ENCODE measurements at regions not wholly inside any gene's neighbourhood (a gene's known extent, or its start where the extent isn't known, plus 50 kb on each side); places are given as distances from the start of the nearest gene placed in this dataset.

DNA sequence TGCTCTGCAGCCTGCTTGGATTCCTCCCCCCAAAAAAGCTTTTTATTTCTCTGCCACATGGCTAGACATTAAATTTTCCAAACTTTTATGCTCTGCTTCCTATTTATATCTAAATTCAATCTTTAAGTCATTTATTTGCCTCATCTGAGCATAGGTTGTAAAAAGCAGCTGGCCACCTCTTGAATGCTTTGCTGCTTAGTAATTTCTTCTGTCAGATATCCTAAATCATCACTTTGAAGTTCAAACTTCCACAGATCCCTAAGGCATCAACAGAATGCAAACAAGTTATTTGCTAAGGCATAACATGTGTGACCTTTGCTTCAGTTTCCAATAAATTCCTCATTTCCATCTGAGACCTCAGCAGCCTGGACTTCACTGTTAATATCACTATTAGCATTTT, 209.6 kb downstream of the FSCB start:
- DNase-seq = no peak

DNA sequence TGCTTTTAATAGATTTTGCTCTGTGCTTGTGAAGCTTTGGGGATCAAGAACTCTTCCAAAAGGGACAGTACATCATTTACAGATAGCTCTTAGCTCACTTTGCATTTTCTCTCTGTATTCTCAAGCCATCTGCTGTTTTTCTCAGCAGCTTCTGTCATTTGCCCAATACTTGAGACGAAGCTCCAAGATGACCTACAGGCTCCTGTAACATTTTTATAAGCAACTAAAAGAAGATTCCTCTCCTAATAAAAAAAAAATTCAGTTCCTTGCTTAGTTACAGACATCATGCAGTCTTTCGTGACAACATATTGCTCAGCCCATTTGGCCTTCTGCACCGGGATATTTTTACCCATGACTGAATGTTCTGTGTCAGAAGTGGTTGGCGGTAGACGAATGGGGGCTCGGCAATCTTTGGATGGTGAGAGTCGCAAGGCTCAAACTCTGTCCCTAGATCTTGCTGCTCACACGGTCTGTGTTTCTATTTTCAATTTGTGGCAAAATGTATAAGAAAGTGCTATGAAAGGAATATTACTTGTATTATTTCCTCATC, 215.6 kb downstream of the FSCB start:
- DNase-seq = peak; percentile 19

DNA sequence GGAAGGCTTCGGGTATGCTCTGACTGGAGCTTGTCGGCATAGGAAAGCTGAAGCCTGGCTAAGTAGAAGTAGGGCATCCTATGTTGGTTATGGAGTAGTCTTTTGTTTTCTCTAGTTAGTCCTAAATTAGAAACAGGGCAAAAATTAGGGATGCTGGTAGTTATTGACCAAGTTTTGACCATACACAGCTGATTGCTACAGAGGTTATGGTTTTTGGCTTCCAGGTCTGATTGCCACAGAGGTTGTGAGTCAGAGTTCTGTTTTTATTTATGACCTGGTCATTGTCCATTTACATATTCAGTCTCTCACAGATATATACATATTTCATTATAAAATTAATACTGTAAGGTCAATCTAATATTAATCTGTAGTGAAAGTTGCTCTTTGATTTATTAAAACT, 219.2 kb downstream of the FSCB start:
- DNase-seq = no peak

DNA sequence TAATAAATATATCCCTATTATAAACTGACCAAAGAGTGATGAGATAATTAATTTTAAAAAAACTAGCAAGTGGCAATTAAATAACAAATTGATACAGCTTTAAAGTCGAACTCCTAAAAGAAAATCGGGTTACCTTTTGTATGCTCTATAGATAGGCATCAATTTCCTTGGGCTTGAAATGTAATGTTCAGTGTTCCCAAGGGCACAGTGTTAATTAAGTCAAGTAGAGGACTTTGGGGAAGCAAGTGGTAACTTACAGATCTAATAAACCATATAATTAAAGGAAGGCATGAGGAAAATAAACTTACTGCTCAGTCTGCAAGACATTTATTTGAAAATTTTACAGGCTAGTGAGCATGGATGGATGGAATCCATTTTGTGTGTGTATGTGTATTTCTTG, 220.9 kb downstream of the FSCB start:
- DNase-seq = no peak

DNA sequence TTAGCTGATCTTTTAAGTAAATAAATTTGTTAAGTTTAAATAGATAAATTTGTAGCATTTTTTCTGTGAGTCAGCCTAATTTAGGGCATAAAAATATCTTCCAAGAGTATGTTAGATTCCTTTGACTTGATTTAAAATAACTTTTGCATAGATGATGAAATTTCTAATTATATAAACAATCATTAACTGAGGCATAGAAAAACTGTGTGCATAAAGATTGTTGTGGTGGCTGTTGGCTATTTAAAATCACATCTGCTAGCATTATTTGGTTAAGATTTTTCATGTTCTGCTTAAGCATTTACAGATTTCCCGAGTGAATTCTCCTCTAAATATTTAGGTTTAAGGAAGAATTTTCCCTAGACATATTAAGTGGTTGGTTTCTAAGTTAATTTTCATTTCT, 223.2 kb downstream of the FSCB start:
- no peak for DNase-seq

DNA sequence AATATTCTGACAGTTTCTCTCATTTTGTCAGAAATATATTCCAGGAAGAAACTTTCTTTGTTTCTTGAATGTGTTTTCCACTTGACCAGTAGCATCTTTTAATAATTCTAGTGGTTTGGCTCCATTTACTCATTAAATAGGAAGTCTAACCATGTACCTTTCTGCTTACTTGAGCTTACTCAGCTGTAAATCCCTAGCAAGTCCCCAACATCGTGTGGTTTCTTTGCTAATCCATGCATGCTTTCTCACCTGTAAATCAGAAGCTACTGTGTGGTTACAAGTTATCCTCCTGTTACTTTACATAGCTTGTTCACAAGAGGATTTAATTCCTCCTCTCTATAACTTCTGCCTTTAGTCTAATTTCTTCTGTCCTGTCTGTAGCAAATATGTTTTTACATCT, 227.7 kb downstream of the FSCB start:
- no peak for DNase-seq

DNA sequence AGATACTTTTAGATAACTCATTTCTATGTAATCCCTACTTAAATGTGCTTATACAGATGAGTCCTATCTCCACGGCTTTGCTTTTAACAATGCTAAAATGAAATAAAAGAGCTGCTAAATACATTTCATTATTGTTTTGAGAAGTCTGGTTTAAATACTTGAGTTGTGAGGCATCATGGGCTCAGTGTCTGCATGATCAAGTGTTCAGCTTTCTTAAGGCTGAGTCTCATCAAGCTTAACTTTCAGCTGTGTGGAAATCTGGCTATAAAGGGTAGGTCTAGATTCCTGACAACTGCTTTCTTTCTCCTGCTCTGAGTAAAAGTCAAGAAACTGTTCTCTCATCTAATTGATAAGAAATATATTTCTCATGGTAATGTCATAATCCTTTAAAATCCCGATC, 235.4 kb downstream of the FSCB start:
- DNase-seq = no peak

DNA sequence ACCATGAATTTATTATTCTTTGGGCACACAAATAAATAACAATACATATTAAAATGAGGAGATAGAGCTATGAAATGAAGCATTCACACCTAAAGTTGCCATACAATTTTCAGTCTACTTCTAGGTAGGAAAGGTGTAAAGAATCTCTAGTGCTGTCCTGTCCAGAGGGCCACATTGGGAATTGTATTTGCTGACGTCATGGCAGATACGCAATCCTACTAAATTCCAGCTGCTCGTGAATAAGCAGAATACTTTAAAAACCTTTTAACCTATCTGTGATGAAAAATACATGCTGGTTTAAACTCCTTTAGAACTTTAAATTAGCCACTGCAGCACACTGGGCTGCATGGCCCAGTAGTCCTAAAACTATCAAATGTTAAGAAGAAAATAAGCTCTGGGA, 236.1 kb downstream of the FSCB start:
- DNase-seq = no peak

DNA sequence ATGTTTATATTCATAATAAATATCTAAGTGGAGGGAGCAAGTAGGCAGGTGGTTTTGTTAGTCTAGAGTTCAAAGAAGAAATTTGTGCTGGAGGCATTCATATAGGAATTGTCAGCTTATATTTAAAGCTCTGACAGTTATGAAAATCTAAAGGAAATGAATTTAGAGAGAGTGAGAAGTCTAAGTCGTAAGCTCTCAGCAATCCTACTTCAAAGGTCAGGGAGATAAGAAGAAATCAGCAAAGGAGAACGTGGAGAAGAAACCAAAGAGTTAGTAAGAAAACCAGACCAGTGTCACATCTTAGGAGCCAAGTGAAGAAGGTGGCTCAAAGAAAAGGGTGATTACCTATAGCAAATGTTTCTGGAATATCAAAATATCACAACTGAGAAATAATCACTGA, 241.8 kb downstream of the FSCB start:
- no peak for DNase-seq

DNA sequence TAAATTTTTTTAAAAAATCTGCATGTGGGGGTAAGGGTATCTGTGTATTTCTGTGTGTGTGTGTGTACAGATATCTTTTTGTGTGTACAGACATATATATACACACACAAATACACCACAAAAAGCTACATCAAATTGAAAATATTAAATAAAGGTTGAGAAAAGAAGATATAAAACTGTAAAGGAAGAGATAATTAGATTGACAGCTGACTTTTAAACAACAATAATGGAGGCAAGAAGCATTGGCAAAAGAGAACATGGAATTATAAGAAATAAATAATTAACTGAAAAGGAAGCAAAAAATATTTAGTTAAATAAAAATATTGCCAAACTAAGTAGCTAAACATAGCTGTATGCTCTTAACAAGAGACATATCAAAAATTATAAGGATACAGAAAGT, 291.4 kb downstream of the FSCB start:
- DNase-seq = no peak

DNA sequence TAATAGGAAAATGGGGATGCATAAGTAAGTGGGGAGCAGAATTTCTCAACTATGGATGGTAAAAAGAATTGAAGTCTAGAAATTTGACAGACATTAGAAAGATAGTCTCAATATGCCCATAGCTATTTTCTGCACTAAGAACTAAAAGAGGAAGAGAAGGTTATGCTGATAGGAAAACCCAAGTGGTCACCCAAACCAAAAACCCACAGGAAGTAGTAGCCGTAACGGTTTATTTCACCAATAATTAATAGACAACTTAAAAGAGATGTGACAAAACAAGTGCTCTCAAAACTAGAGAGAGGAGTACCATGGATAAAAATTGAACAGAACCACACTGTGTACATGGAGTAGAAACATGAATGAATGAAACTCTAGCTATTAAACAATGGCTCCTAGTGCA, 295.4 kb downstream of the FSCB start:
- no peak for DNase-seq

DNA sequence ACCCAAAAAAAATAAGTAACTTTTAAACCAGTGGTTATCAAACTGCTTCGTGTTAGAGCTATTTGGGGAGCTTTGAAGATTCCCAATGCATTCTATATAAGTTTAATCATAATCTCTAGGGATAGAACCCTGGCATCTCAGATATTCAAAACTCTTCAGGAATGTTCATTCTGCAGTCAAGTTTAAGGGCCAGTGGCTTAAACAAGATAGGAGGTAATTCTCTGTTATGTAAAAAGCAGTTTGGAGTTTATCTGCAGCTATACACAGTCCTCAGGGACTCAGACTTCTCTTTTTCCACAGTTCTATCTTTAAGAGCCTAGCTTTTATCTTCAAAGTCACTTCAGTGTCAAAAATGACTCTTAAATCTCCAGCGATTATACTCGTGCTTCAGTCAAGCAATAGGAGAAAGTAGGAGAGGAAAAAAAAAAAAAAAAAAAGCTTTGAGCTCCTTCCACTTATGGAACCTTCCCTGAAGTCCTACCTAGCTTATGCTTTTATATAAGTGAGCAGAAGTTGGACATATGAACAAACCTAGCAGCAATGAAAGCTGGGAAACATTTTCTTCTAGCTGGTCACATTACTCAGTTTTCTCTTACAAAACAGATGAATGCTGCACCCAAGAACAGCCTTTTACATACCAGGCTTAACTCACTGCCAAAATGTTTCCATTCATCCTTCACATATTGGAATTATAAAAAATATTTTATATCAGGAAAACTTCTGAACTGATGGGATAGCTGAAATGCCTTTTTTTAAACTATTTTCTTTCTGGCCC, 302.8 kb downstream of the FSCB start:
- DNase-seq = no peak

DNA sequence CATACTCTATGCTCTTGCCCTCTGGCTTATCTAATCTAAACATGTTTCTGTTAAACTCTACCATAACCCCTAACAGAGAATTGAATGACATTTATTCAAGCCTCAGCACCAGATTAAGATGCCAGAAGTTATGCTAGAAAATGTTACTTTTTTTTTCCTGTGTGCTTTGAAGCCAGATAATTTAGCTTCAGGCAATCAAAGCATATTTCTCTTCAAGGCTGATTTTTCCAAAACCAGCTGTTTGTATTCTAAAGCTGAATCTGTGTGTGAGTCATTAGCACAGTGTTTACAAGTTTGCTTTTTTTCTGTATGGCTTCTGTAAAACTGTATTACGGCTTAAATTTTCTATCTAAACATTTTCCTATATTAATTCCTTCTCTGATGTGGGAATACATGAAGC, 326.1 kb downstream of the FSCB start:
- DNase-seq = no peak

DNA sequence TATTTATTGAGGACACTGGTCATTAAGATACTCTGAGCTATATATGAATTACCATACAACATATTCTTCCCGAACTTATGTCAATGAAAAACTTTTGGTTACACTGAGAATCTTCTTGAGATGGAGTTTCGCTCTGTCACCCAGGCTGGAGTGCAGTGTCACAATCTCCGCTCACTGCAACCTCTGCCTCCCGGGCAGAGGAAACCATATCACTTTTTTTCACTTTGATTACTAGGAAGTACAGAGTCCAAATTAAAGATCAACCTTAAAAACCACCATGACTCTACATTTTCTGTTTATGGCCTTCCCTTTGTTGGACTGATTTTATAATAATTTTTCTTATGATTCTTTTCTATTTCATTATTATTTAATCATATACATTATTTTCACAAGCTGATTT, 336.5 kb downstream of the FSCB start:
- no peak for DNase-seq

DNA sequence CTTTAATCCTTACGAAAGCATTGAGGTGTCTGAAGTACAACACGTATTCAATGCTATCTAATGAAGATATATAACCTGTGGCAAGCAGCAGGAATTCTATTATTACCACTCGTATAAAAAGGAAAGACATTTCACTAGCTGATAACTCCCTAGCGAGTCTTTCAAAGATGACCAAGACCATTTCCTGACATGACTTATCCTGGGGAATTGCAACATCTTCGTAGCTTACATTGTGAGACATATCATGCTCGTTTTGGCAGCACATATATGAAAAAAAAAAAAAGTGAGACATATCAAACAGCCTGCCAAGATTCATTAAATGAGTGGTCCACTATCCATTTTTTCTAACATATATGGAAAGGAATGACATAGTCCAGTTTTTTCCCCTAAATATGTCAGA, 337.0 kb downstream of the FSCB start:
- DNase-seq = no peak

DNA sequence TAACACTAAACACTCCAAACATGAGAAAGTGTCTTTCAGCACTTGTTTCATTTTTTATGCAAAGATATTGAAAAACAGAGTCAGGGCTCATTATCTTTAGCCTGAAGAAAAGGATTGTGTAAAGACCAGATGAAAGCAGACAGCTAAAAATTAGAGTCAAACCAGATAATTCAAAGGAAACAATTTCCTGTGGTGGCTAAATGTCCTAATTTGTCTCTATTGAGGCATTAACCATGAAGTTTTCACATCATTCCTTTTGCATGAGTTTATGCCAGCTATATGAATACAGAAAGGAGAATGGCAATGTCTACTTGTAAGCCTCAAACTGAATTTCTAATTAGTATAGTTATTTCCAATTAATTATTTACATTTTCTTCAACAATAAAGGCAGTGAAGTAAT, 338.5 kb downstream of the FSCB start:
- no peak for DNase-seq

DNA sequence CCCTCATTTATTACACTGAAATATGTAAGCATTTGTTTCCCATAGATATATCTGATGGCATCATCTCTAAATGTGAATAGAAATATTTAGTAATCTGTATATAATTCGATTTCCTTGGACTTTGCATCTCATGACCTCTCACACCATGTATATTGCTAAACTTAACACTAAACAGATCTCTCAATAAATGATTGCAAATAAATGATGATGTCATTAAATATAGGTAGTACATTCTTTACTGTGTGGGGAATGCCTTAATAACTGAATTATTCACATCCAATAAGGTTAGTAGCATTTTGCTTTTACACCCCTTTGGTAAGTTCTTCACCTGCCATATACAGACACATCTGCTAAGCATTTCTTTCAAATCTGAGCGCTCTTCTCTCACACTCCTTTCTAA, 340.5 kb downstream of the FSCB start:
- DNase-seq = no peak

DNA sequence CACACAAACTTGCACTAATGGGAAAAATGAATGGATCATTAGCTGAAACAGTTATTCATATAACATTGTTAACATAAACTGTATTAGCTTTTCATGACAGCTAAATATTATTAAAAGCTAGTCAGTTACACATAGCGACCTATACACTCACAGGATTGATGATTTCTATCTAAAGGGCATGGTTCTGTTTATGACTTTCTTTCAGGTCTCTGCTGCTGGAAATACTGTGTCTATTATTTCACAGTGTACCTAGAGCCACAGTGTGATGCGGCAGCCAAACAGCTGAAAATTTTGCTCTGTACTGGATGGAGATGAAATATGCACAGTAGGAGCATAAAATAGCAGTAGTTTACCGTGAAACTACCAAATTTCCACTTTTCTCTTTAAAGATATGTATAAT, 341.1 kb downstream of the FSCB start:
- DNase-seq = no peak

DNA sequence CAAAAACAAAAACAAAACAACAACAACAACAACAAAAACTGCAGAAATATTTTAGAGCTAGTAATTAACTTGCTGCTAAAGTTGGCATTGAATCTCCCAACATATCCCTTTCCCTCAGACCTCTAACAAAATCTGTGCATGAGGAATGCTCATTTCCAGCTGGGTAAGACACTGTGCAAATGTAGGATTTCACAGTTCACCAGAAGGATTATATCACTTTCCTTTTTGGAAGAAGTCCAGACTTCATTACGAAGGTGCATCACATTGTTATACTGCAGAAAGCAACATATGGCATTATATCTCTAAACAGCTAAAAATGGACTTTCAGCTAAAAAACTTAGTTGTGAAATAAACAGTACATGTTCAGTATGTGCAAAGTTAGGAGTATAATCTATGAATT, 341.8 kb downstream of the FSCB start:
- no peak for DNase-seq

DNA sequence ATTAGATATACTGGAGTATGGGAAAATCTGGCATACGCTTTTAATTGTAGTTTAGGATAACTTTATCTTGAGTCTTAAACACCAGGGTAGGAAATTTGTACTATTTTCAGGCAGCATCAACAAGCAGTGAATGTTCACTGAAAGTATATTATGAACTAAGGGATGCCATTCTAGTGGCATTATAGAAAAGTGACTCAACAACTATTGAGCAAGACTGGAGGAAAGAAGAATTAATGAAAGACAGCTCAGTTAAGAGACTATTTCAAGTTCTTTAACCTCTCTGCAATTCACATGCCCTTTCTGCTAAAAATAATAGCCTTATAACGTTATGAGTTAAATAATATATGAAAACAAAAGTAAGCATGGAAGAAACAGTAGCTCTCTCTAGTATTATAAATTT, 343.1 kb downstream of the FSCB start:
- no peak for DNase-seq

DNA sequence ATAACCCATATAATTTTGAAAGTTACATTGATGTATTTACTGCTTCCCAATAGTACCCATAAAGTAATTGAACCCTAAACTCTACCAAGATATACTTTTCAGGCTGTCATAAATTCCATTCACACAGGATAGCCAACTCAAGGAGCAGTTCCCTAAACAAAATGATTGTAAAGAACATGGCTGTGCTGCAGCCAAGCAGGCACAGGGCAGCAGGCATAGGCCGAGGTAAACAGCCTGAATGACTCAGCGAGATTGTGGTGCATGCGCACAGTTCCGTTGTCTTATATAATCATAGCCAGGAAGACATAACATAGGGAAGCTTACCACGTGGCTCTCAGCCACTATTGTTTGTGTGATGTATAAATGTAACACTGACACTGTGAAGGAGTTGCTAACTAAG, 344.9 kb downstream of the FSCB start:
- no peak for DNase-seq

DNA sequence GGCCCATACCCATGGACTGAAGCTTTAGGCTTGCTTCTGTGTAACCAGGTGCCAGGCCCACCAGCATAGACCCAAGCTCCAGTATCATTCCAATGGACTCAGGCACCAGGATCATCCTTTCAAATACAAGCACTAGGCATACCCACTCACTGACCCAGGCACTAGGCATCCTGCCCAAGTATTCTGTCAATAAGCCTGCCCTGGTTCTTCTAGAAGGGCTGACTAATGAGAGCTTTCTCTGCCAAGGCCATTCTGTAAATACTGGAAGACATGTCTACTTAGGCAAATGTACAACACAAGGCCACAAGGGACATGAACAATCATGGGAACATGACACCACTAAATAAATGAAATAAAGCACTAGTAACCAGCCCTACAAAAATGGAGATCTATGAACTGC, 352.2 kb downstream of the FSCB start:
- DNase-seq = no peak

DNA sequence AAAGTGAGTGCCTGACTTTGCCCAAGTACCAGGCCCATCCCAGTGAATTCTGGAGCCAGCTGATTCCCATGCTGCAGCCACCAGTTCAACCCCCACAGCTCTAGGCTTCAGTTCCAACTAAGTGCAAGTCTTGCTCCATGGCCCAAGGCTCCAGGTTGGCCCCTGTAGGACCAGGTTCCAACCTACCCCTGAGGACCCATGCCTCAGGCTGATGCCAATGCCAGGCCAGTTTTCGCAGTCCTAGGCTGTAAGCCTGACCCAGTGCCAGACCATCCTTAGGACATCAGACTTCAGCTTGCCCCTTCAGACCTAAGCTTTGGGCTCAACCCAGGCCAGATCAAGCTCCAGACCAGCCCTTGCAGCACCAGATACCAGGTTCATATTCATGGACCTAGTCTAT, 352.6 kb downstream of the FSCB start:
- DNase-seq = no peak

DNA sequence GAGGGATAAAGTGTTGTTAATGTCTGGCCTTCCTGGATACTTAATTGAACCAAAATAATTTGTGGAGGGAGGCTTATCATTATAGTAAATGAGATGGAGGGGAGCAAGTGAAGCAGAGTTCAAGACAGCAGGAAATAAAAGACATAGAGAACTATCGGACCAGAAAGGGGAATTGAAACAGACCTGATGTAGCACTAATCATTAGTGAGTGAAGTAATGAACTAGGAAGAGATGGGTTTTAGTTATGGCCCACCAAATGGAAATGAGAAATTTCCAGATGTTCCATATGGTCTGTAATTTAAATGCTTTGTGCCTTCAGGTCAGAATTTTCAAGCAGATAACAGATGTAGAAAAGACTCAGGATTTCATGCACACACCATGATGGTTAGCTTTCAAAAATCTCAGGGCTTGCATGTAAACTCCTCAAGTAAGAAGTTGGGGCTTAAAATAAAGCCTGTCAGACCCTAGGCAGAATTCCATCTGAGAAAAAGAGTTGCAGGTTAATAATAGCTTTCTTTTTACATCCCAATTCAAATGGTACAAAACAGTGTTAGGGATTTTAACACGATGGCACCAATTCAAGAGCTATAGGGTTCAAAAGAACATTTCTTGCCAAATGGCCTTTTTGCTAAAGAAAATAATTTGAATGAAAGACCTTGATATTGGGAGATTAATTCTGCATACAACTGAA, 355.8 kb downstream of the FSCB start:
- no peak for DNase-seq

All from occipital lobe (tissue), 1 donor.